ENCODE measurements at regions not wholly inside any gene's neighbourhood (a gene's known extent, or its start where the extent isn't known, plus 50 kb on each side); places are given as distances from the start of the nearest gene placed in this dataset.

- no peak overlapping the region for H3K4me3 Mint-ChIP-seq
- DNase-seq (ENCODE audit: low spot score in 2 of 2) (no peak), ATAC-seq (ENCODE audit: low read depth) (no peak)
- H3K4me1 Mint-ChIP-seq = no peaks in the 10 kb centered on the region
- H3K27ac Mint-ChIP-seq = no peak overlapping the region
- H3K9me3 Mint-ChIP-seq = peaks cover 11% of the 10 kb centered on the region
- no peaks in the 10 kb centered on the region for H3K36me3 Mint-ChIP-seq
- H3K27me3 Mint-ChIP-seq = peaks cover 2% of the 10 kb centered on the region
These were observed 118.5 kb downstream of the KCNS3 start for GRCh38 chr2:17996978-17997377.

- Mint-ChIP-seq H3K36me3 (no peaks in the 10 kb centered on the region), H3K27ac (no peak overlapping the region), H3K27me3 (peaks cover 2% of the 10 kb centered on the region), H3K4me1 (no peaks in the 10 kb centered on the region), H3K4me3 (no peak overlapping the region), H3K9me3 (peaks cover 11% of the 10 kb centered on the region)
- DNase-seq (ENCODE audit: low spot score in 2 of 2) = no peak
- ATAC-seq (ENCODE audit: low read depth) = no peak
These were observed 117.1 kb downstream of the KCNS3 start for GRCh38 chr2:17995593-17995992.

Data from memory B cell (primary cell).